ENCODE measurements at regions not wholly inside any gene's neighbourhood (a gene's known extent, or its start where the extent isn't known, plus 50 kb on each side); places are given as distances from the start of the nearest gene placed in this dataset.

DNA sequence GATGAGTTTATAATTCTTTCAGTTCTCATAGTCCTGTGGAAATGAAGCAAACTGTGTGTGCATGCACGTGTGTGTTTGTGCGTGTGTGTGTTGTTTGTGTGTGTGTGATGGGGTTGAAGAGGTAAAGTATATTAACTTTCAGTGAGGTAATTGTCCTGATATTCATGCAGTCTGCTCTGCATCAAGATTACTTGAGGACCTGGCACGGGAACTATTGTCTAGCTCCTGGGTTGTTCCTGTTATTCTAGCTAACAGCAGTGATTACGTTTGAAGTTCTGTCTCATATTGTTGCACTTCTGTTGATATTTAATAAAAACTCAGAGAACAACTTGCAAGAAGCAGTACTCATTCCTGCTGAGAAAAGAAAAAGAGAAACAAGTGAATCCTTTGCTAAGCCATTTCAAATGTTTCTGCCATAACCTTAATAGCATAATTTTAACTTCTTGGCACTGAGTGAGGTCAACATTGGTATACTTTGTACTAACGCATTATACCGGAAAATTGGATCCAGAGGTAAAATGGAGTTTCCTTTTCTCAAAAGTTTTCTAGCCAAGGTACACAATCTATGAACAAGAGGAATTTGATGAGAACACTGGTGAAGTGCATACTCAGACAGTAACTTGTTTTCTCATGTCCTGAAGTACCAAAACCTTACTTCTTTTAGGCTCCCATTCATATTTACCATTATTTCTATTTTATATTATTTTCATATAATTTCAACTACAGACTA, 113.2 kb downstream of the SPCS3 start:
- TF ChIP-seq, protein P1, sequence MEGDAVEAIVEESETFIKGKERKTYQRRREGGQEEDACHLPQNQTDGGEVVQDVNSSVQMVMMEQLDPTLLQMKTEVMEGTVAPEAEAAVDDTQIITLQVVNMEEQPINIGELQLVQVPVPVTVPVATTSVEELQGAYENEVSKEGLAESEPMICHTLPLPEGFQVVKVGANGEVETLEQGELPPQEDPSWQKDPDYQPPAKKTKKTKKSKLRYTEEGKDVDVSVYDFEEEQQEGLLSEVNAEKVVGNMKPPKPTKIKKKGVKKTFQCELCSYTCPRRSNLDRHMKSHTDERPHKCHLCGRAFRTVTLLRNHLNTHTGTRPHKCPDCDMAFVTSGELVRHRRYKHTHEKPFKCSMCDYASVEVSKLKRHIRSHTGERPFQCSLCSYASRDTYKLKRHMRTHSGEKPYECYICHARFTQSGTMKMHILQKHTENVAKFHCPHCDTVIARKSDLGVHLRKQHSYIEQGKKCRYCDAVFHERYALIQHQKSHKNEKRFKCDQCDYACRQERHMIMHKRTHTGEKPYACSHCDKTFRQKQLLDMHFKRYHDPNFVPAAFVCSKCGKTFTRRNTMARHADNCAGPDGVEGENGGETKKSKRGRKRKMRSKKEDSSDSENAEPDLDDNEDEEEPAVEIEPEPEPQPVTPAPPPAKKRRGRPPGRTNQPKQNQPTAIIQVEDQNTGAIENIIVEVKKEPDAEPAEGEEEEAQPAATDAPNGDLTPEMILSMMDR (IDR thresholded peaks at IDR 0.05): no peak
- no peak for TF ChIP-seq POLR2AphosphoS5 (IDR thresholded peaks at IDR 0.05; ENCODE audit: insufficient read depth in 1 of 2, low read depth in 1 of 2)

Measured in vagina (tissue), 2 donors.